HG03342 (cell line): ENCODE measurements at regions not wholly inside any gene's neighbourhood (a gene's known extent, or its start where the extent isn't known, plus 50 kb on each side); places are given as distances from the start of the nearest gene placed in this dataset.
A peak's percentile ranks its signal among the peaks of the same experiment; 100 is the strongest.
"Not testable (repeated sequence)": the region's sequence is repeated elsewhere in the genome, so short reads cannot be mapped to it uniquely, and the experiment has no call there.

Experiments used
- ATAC-seq: cut with Tn5 transposase; IDR thresholded peaks from one replicate; pipeline ENCODE4 v1.9.1; 2021; ENCODE audit warnings: mild to moderate bottlenecking, moderate library complexity; ENCODE audit not compliant: unreplicated experiment

DNA sequence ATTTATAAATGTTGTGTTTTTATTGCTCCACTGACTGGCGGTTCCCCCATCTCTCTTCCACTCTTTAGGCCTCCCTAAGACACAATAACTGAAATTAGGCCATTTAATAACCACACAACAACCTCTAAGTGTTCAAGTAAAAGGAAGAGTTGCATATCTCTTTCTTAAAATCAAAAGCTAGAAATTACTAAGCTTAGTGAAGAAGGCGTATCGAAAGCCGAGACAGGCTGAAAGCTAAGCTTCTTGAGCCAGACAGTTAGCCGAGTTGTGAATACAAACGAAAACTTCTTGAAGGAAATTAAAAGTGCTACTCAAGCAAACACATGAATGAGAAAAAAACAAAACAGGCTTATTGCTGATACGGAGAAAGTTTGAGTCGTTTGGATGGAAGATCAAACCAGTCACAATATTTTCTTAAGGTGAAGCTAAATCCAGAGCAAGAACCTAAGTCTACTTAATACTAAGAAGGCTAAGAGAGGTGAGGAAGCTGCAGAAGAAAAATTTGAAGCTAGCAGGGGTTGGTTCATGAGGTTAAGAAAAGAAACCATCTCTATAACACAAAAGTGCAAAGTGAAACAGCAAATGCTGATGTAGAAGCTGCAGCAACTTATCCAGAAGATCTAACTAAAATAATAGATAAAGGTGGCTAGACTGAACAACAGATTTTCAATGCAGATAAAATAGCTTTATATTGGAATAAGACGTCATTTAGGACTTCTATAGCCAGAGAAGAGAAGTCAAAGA, 194.0 kb upstream of the TTC29 start:
- no peak for ATAC-seq

DNA sequence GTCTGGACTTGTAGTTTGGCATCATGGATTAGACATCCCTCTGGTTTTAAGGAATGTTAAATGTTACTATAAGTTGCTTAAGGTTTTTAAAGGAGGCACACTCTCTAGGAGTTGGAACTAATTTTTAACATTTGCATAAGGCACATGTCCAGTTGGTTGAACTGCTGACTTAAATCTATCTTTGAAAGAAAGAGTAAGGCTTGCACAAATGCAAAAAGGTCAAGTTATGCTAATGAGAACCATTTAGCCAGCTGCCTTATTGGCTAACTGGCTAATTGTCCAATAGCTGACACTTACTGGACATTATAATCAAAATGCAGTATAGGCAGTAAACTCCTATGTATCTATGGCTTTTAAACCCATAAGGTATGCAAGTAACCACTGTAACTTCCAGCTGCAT, 206.1 kb upstream of the TTC29 start:
- no peak for ATAC-seq

DNA sequence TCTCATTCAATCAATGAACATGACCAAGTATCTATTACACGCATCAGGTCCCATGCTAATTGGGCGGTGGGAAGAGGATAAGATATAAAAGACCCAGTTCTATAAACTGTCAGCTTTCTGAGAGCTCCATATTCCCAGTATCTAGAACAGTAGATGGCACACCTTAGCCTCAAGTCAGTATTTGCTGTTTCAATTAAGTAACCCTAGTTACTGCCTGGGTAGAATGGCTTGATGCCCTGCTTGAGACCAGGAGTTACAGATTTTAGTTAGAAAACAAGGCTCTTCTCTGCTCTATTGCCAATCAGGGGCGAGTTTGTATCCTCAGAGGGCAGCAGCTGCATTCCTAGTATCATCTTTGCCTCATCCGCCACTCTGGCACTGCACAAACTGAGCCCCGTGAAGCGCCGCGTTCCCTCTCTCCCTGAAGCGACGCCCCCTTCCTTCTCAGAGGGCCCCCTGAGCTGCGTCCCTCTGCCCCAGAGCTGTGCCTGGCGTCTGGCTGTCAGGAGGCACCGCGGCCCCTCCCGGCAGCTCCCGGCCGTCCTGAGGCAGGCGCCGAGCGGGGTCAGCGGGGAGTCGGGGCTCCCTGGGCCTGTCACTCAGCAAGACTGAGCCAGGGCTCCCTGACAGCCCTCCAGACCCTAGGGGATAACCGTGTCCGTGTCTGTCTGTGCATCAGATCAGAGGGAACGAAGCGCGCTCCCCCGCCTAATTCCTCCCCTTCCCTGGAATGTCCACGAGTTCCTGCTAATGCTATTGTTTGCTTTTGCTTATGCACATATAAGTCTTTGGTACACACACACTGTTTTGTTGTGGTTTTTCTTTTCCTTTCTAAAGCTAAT, 212.4 kb upstream of the TTC29 start:
- no peak for ATAC-seq

DNA sequence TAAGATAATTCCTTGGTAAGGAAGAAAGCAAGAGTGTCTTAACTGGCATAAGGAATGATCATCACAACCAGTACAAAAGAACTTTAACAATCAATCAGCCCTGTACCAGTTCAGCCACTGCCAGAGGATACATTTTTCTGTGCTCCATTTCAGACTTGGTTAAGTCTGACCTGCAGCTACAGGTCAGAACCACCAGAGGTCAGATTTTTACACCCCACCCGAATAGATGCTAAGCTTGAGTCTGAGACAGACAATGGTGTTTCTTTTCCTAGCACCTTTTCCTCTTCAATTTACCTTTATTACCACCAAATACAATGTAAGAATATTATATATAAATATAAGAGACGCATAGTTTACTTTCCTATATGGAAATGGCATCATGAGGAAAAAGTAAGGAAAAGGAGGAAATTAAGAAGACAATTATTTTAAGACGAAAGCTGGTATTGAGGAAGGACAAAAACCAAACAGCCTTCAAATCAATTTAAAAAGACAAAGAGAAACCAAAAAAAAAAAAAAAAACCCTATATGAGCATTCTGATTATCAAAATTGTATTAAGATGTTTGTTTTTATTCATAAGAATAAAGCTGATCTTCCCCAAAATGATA, 215.3 kb upstream of the TTC29 start:
- ATAC-seq = peak; percentile 92

DNA sequence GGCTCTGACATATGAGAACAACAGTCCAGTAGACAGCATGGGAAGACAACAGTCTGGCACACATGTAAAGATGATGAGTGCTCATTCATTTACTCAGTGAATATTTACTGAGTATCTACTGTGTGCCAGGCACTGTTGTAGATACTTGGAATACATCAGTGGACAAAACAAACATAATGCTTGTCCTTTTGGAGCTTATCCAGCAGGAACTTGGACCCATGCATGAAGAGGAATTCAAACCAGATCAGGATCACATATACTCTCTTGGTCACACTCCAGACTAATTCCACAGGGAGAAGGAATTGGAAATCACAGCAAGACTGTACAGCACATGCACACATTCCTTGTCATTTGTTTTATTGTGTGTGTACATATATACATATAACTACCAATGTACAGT, 217.6 kb upstream of the TTC29 start:
- no peak for ATAC-seq

DNA sequence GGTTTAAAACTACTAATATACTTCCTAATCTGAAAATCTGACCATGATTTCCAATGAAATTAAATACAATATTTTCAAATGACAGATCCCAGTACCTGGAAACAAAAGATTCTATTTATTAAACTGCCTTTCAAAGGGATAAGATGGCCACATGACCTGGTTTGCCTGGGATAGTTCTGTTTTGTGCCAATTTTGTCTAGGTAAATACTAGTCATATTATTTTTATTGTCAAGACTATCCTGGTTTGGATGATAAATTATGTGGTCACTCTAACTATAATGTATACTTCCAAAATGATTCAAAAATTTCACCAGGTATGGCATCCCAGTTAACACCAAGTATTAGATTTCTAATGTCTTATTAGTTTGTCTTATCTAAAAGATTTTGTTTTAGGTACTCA, 222.5 kb upstream of the TTC29 start:
- not testable (repeated sequence) for ATAC-seq

DNA sequence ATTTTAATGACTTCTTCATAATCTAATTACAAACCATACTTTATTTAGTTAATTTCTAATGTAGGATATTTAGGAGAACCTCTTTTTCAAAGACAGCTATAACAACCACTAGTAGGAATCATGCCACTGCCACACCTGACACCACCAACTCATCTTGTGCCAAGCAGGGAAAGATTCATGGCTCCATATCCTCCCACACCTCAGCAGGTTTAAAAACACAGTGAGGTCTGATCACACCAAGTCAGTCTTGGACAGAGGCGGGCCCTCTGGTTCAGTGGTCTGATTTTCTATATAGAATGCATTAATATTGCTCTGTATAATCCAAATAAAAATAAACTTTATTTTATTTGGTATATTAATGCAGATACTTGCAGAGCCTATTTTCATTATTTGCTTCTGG, 227.7 kb upstream of the TTC29 start:
- ATAC-seq = no peak

DNA sequence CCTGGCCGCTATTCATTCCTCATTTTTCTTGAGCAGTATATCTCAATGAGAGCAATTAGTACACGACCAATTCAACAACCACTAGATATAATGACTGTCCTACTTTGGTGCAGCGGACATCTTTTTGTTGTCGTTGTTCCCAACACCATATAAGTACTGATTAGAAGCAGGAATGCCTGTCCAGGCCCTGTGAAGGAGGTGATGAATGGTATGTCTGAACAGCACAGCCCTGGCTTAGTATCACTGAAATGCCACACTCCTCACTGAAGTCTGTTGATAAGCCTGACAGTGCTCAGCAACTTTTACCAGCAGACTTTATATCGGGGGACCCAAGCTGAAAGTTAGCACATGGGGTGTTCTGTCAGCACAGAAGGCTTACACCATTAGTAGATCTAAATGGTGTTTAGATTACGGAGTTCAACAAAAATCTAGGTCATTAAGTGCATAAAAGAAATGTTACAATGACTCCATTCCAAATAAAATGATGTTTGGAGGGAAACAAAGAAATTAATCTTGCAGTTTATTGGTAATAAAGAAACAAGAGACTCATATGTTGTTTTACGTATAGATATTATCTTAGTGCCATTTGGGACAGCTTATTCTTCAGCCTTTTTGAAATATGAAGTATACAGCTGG, 228.3 kb upstream of the TTC29 start:
- ATAC-seq = no peak

DNA sequence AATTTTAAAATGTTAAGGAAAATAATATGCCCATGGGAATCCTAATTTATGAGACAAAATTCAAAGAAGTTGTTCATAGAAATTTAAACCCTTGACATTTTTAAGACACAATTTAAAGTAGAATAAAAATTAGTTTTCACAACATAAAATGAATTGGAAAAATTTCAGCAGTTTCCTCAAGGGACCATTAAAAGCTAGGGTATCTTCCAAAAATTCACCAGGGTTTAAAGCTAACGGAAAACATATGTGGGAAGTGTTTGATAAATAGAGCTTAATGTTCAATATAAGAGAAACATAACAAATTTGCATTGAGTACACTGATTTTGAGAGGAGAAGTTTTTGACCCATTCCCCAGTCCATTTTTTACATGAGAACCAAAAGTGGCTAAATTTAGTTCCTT, 228.9 kb upstream of the TTC29 start:
- no peak for ATAC-seq

DNA sequence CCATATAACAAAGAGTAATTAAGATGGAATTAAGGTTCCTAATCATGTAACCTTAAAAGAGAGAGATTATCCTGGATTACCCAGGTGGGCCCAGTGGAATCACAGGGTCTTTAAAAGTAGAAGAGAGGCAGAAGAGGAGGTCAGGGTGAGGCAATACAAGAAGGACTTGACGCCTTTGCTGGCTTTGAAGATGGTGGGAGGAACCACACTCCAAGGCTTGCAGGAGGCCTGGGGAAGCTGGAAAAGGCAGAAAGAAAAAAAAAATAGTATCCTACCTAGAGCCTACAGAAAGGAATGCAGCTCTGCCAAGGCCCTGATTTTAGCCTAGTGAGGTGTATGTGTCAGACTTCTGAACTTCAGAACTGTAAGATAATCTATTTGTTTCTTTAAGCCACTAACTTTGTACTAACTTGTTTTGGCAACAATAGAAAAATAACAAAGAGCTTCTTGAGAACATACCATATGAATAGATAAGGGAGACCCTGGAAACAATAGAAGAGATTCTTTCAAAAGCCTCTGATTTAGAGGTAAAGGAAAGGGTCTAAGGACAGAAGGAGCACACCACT, 229.9 kb upstream of the TTC29 start:
- no peak for ATAC-seq

DNA sequence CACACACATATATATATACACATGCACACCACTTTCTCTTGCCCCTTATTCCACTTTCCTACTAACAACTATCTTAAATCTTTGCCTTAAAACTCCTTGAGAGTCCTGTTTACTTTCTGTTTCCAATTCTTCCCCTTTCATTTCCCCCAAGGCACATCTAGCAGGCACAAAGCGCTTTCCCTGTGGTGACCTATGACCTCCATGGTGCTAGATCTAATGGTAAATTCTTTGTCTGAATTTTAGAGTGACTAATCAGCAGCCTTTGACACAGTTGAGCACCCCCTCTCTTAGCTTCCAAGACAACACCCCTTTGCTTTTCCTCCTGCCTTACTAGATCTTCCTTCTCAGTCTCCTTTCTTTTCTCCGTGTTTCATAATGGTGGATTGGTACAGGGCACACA, 236.4 kb upstream of the TTC29 start:
- ATAC-seq = no peak

DNA sequence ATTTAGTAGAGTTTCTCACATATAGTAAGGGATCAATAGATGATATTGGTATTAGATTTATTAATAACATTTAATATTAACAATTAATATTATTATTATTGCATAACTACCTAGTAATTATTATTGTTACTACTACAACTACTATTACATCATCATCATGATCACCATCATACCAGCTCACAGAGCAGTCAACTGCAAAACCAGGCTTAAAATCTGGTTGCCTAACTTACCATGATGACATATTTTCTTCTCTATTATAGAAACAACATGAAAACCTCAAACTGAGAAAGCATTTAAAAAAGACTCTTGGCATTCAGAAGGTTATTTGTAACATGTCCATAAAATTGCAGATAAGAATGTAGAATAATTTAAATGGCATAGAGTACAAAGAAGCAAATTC, 247.0 kb upstream of the TTC29 start:
- ATAC-seq = no peak

DNA sequence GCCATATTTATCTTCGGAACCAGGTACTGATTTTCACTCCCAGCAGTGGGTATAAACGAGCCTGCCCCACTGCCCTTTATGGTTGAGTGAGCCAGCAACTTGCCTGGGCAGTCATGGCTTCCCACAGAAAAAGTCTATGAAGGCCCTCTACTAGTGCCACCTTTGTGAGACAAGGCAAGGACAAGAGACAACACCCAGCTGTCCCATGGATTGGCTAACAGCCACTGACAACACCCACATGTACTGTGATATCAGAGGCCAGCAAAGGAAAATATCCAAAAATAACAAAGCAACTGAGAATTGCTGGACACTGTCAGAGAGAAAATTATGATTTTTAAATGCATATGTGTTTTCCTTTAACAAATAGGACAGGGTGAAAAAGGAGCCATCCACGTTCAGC, 248.4 kb upstream of the TTC29 start:
- no peak for ATAC-seq

DNA sequence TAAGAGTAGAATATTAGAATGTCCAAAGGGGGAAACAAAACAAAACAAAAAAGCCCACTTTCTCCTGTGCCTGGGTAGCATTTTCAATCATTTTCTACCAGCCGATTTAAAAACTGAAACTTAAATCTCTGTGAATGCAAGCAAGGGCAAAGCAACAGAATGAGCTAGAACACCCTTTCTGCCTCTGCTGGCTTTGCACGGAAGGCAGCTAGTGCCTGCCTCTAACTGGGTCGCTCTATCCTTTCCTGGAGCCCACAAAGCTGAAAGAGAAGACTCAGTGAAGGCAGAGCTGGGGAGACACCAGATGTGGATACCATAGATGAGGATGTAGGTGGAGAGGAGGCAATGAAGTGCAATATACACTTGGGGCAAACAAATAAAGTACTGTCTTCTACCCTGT, 248.9 kb upstream of the TTC29 start:
- no peak for ATAC-seq

DNA sequence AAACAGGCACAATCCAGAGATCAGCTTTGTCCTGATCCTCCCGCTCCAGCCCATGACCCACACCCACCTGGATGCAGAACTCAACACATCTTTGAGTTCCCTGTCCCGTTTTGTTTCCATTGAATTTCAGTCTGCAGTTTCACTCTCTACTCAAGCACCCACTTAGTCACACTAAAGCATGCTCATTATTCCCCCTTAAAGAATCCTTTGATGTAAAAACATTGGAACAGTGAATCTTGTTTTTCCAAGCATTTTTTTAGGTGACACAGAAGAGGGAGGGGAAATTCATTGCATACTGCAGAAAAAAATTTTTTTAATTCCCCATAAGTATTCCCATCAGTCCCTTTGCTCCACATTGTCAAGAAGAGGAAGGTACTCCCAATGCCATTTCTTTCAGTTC, 249.7 kb upstream of the TTC29 start:
- ATAC-seq = no peak

DNA sequence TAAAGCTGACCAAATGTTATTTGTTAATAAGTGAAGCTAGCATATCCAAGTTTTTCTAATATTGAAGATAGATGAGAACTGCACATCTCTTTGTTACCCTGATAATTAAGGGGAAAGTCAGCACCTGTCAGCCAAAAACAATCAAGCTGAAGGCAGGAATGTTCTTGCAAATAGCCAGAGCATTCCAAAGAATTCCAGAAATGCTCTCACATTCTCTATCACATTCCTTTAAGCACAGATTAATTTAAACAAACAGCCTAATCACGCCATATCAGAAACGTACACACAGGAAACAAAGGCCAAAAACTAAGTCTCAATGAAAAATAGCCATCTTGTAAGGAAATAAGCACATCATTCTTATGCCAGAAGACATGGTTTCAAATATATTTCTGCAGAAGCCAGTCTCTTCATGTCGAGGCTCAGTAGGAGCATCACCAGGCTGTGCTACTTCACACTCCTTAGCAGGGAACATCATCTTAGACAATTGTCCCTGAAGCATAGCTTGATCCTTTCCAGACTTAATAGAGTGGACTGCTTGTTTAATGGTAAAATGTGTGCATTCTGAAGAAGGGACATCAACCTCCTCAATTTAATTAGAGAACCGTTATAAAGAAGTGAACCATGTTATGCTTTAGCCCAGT, 252.9 kb upstream of the TTC29 start:
- no peak for ATAC-seq

DNA sequence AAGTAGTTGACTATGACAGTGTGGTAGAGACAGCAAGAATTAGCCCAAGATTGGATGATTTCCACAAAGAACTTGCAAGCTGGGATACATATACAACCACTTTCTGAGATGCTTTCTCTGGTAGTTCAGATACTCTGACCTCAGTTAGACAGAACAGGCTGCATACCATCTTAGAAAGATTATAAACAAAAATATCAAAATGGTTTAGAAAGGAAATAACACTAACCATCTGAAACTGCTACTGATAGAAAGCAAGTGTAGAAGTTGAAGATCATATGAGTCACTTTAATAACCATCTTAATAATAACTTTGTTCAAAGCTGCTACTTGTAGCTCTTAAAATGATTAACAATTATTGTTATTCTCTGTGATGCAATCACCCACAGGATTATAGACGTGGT, 255.4 kb upstream of the TTC29 start:
- ATAC-seq = no peak

DNA sequence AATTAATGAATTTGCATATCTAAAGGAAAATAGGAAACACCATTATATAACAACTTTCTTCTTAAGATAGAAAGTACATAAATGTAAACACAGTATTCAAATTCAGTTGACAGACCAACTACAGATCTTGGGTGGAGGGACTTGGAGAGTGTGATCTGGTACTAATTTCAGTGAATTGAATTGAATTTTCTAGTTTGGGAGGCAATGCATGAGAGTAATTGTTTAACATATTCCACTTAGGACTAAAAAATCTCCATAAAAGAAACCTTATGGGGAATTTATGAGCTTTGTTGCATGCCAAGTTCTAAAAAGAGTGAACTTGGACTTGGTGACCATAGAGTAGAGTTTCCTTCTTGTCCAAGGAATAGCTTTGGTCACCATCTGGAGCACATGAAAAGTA, 261.1 kb upstream of the TTC29 start:
- ATAC-seq = no peak

DNA sequence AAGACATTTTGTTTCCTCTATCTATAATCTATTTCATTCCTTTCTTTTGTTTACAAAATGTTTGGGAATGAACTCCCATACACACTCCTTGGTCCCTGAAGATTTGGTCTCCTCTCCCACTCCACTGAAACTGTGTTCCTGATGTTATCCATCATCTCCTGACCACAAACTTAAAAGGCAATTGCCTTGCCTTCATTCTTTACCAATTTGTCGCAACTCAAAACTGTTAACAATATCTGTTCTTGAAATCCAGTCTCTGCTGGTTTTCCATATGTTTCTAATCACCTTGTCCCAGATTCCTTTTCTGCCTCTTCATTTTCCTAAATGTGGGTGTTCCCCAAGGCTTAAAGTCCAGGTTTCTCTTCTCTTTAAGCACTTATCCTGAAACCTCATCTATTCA, 262.2 kb upstream of the TTC29 start:
- no peak for ATAC-seq

DNA sequence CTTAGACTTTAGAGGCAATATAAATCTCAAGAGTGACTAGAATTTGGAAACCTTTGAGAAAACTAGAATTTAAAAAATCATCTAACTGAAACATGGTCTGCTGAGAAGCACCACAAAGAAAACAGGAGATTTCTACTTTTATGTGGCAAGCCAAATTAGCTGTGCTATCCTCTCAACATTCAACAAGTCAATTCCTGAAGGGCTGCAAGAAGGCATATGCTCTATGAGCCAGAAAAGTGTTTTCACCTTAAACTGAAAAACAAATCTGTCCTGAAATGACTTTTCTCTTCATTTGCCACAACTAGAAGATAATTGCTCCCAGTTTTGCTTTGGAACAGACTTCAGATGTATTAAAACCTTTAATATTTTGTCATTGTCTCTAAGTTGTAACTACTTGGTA, 263.2 kb upstream of the EDNRA start:
- no peak for ATAC-seq

DNA sequence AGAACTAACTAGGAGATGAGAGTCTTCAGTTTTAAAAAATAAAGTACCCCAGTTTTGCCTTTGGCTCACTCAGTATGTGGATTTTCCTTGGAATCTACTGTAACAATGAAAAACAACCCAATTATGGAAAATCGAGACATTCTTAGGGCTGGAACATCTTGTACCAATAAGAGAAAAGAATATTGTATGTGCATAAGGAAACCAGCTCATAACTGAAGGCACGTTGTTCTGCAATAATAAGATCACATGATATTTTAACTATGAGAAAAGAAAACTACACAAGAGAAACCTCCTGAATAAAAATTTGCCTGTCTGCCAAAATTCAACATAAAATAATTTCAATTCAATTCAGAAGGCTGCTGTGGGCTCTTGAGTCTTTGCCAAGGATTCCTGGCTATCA, 261.8 kb upstream of the EDNRA start:
- ATAC-seq = no peak
